Endothelial cell of umbilical vein (primary cell): ENCODE measurements at regions not wholly inside any gene's neighbourhood (a gene's known extent, or its start where the extent isn't known, plus 50 kb on each side); places are given as distances from the start of the nearest gene placed in this dataset.

Source experiments
- BruUV-seq: library from RNA; stranded (reverse); fragments of 400-500 nt; replicated peaks from 2 replicates; lab custom pipeline; 2021; lab: Mats Ljungman, UMichigan
- CTCF ChIA-PET: fragments of 300-600, 350-600 bp; sonication (Branson Sonifier 250); formaldehyde crosslinking; loops from one replicate; lab custom pipeline; 2021; ENCODE audit warnings: antibody characterized with exemption, inconsistent platforms; lab: Charles Lee
- POLR2A ChIA-PET: fragments of 300-600, 350-600 bp; sonication (Branson Sonifier 250); formaldehyde crosslinking; loops from one replicate; lab custom pipeline; 2021; ENCODE audit warnings: antibody characterized with exemption, inconsistent platforms; lab: Charles Lee
- DNase-seq: peaks from one replicate; pipeline ENCODE4 v3.0.0-alpha.2; 2011; ENCODE audit warnings: low read depth, low spot score
- FAIRE-seq: peaks from 2 replicates; lab custom pipeline; 2011; peaks lifted over from hg19 to GRCh38; lab: Jason Lieb, UNC
- H2AFZ ChIP-seq: 2 replicates; pipeline ENCODE4 v1.6.0; 2012; ENCODE audit warnings: low read depth, low read length, control low read depth, inconsistent platforms
- H3K27ac ChIP-seq: 2 replicates; pipeline ENCODE4 v1.5.1; 2011; ENCODE audit warnings: low read depth, mild to moderate bottlenecking, control low read depth, low read length, moderate library complexity; ENCODE audit not compliant: insufficient read depth
- H3K27me3 ChIP-seq, 2 experiments: 2 replicates each; pipeline versions ENCODE4 v1.6.0 to v1.6.1; 2011; ENCODE audit warnings: low read length in 2 of 2, mixed read lengths in 1 of 2; ENCODE audit not compliant: control insufficient read depth in 2 of 2, insufficient read depth in 2 of 2
- H3K36me3 ChIP-seq, 2 experiments: 2 replicates in 1 of 2; 3 replicates in 1 of 2; pipeline ENCODE4 v1.5.1; 2011; ENCODE audit warnings: low read length in 2 of 2, mild to moderate bottlenecking in 1 of 2, moderate library complexity in 1 of 2; ENCODE audit not compliant: control insufficient read depth in 2 of 2, insufficient read depth in 2 of 2; ENCODE audit errors: extremely low read depth in 1 of 2
- H3K4me1 ChIP-seq: 3 replicates; pipeline ENCODE4 v1.5.1; 2011; ENCODE audit warnings: mild to moderate bottlenecking, low read length; ENCODE audit not compliant: control insufficient read depth, insufficient read depth; ENCODE audit errors: extremely low read depth
- H3K4me2 ChIP-seq: 2 replicates; pipeline ENCODE4 v1.6.1; 2011; ENCODE audit warnings: low read length, control low read depth, mixed read lengths; ENCODE audit not compliant: insufficient read depth
- H3K4me3 ChIP-seq, 3 experiments: fragments of 200-600 bp in 1 of 3; sonication (generic), shearing (Covaris generic) in 1 of 3; replicated peaks in 1 of 3; 2 replicates each; pipeline ENCODE4 v1.5.1; 2011 to 2016; ENCODE audit warnings: control low read depth in 3 of 3, low read length in 3 of 3, mild to moderate bottlenecking in 2 of 3, inconsistent platforms in 1 of 3, low read depth in 1 of 3, moderate library complexity in 1 of 3; ENCODE audit not compliant: insufficient read depth in 1 of 3
- H3K79me2 ChIP-seq: 2 replicates; pipeline ENCODE4 v1.6.0; 2012; ENCODE audit warnings: low read length, inconsistent platforms; ENCODE audit not compliant: control insufficient read depth, insufficient read depth
- H3K9ac ChIP-seq: replicated peaks from 2 replicates; pipeline ENCODE3; 2011; ENCODE audit warnings: low read length, control low read depth; ENCODE audit not compliant: insufficient read depth; ENCODE audit errors: extremely low read depth
- H3K9me1 ChIP-seq: replicated peaks from 3 replicates; pipeline ENCODE4 v1.6.0; 2011; ENCODE audit warnings: mild to moderate bottlenecking, low read length; ENCODE audit not compliant: control insufficient read depth, insufficient read depth; ENCODE audit errors: extremely low read depth
- H3K9me3 ChIP-seq: replicated peaks from 2 replicates; pipeline ENCODE4 v1.5.1; 2012; ENCODE audit warnings: low read length, inconsistent platforms; ENCODE audit not compliant: control insufficient read depth, insufficient read depth
- H4K20me1 ChIP-seq: replicated peaks from 2 replicates; pipeline ENCODE3; 2011; ENCODE audit warnings: mild to moderate bottlenecking, low read length; ENCODE audit not compliant: control insufficient read depth, insufficient read depth; ENCODE audit errors: extremely low read depth
- EZH2 ChIP-seq: IDR thresholded peaks from 2 replicates; pipeline ENCODE4 v1.6.1; 2012; ENCODE audit warnings: borderline replicate concordance, low read depth, mild to moderate bottlenecking, moderate library complexity, low read length, inconsistent platforms; ENCODE audit not compliant: severe bottlenecking
- FOS ChIP-seq: IDR thresholded peaks from 2 replicates; pipeline ENCODE4 v1.6.1; 2011; ENCODE audit warnings: mild to moderate bottlenecking, low read length, moderate library complexity, borderline replicate concordance; ENCODE audit not compliant: insufficient read depth
- GATA2 ChIP-seq: IDR thresholded peaks from 2 replicates; pipeline ENCODE4 v1.7.0; 2011; ENCODE audit warnings: low read depth, mild to moderate bottlenecking, moderate library complexity, mixed read lengths, low read length; ENCODE audit not compliant: insufficient read length, insufficient read depth
- JUN ChIP-seq: IDR thresholded peaks from 2 replicates; pipeline ENCODE4 v1.6.1; 2011; ENCODE audit warnings: borderline replicate concordance, low read depth; ENCODE audit not compliant: insufficient read length, insufficient read depth
- MAX ChIP-seq: IDR thresholded peaks from 2 replicates; pipeline ENCODE4 v1.6.1; 2011; ENCODE audit not compliant: insufficient read depth, insufficient read length
- MYC ChIP-seq: IDR thresholded peaks from one replicate; pipeline ENCODE4 v1.6.1; 2011; ENCODE audit warnings: mild to moderate bottlenecking, low read depth, low read length
- POLR2A ChIP-seq: IDR thresholded peaks from 2 replicates; pipeline ENCODE4 v1.6.1; 2012; ENCODE audit warnings: low read depth, mild to moderate bottlenecking, control low read depth, low read length
- POLR2AphosphoS5 ChIP-seq: IDR thresholded peaks from 2 replicates; pipeline ENCODE4 v1.6.1; 2012; ENCODE audit warnings: low read depth, mild to moderate bottlenecking, control low read depth, low read length, moderate library complexity; ENCODE audit not compliant: insufficient read depth
- dilution Hi-C: fragments of 300-500 bp; cut with MboI; formaldehyde crosslinking; loops from one replicate; pipeline ENCODE4 v1.15.0; 2019; ENCODE audit warnings: low sequenced_read_pairs; ENCODE audit not compliant: extremely low pct_ligation_motif_present
- intact Hi-C: fragments of 100-400 bp; cut with micrococcal nuclease; formaldehyde crosslinking; loops from one replicate; pipeline ENCODE4 v1.10.0; 2022
- TF ChIP-seq, protein P1 (sequence below), 2 donors: IDR thresholded peaks; 1 replicate in 1 of 2; 2 replicates in 1 of 2; pipeline ENCODE4 v1.5.1; 2011; ENCODE audit warnings: low read length in 2 of 2, mild to moderate bottlenecking in 2 of 2, moderate library complexity in 2 of 2, control low read depth in 1 of 2, inconsistent platforms in 1 of 2, low read depth in 1 of 2; ENCODE audit not compliant: insufficient read depth in 1 of 2; ENCODE audit errors: extremely low read depth in 1 of 2

DNA sequence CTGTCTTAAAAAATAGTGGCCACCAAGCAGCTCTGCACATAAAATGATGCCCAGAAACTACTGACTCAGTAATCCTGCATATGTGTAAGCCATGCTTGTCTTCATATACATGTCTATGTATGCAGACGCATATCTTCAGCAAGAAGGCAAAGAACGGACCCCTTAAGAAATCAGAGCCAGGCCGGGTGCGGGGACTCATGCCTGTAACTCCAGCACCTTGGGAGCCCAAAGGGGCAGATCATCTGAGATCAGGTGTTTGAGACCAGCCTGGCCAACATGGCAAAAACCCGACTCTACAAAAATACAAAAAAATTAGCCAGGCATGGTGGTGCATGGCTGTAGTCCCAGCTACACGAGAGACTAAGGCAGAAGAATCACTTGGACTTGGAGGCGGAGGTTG lies 295.0 kb downstream of the TCERG1L start:
- no peak for FAIRE-seq

More for the DNA sequence above, 295.0 kb downstream of the TCERG1L start:
- no peaks in the 10 kb centered on the region for H3K27me3 ChIP-seq
- H3K9me3 ChIP-seq = peaks cover 13% of the 10 kb centered on the region
- H3K36me3 ChIP-seq = no peaks in the 10 kb centered on the region
- no peak overlapping the region for H3K4me2 ChIP-seq
- no peak for DNase-seq
- H3K9me1 ChIP-seq = no peaks in the 10 kb centered on the region
- dilution Hi-C loops = no loop called here
- no peak overlapping the region for H3K4me3 ChIP-seq
- no peaks in the 10 kb centered on the region for H3K4me1 ChIP-seq
- no peaks in the 10 kb centered on the region for H3K79me2 ChIP-seq
- POLR2A ChIA-PET = no interaction called here
- BruUV-seq = no TSS peak
- H4K20me1 ChIP-seq = no peaks in the 10 kb centered on the region
- CTCF ChIA-PET = no interaction called here
- H3K9ac ChIP-seq = no peak overlapping the region
- H3K27ac ChIP-seq = no peak overlapping the region
- TF ChIP-seq FOS = no peak
- TF ChIP-seq EZH2 = no peak
- TF ChIP-seq JUN = no peak
- TF ChIP-seq, protein P1, sequence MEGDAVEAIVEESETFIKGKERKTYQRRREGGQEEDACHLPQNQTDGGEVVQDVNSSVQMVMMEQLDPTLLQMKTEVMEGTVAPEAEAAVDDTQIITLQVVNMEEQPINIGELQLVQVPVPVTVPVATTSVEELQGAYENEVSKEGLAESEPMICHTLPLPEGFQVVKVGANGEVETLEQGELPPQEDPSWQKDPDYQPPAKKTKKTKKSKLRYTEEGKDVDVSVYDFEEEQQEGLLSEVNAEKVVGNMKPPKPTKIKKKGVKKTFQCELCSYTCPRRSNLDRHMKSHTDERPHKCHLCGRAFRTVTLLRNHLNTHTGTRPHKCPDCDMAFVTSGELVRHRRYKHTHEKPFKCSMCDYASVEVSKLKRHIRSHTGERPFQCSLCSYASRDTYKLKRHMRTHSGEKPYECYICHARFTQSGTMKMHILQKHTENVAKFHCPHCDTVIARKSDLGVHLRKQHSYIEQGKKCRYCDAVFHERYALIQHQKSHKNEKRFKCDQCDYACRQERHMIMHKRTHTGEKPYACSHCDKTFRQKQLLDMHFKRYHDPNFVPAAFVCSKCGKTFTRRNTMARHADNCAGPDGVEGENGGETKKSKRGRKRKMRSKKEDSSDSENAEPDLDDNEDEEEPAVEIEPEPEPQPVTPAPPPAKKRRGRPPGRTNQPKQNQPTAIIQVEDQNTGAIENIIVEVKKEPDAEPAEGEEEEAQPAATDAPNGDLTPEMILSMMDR (IDR thresholded peaks at IDR 0.05; ENCODE audit: extremely low read depth in 1 of 2, insufficient read depth in 1 of 2, low read depth in 1 of 2, low read length in 2 of 2) = no peak
- TF ChIP-seq GATA2 = no peak
- TF ChIP-seq MYC = no peak
- TF ChIP-seq POLR2AphosphoS5 = no peak
- TF ChIP-seq MAX = no peak
- no peak for TF ChIP-seq POLR2A
- no peak overlapping the region for H2AFZ ChIP-seq
- intact Hi-C loops = no loop called here
